Fibroblast of mammary gland (primary cell): ENCODE measurements at regions not wholly inside any gene's neighbourhood (a gene's known extent, or its start where the extent isn't known, plus 50 kb on each side); places are given as distances from the start of the nearest gene placed in this dataset.
A peak's percentile ranks its signal among the peaks of the same experiment; 100 is the strongest.

ENCODE experiments used
- DNase-seq: peaks from one replicate; pipeline ENCODE4 v3.0.0-alpha.2; 2010; ENCODE audit warnings: low read depth
- H3K4me3 ChIP-seq: 2 replicates; pipeline ENCODE4 v1.5.1; 2011; ENCODE audit warnings: low read depth, mild to moderate bottlenecking, low read length, moderate library complexity; ENCODE audit not compliant: control insufficient read depth
- CTCF ChIP-seq: conservative IDR thresholded peaks from 2 replicates; pipeline ENCODE4 v1.5.1; 2011; ENCODE audit warnings: low read depth, low read length, inconsistent platforms; ENCODE audit not compliant: control insufficient read depth, insufficient read depth

GRCh38 chr1:243939167-243939848 lies 89.3 kb upstream of the AKT3 start:
- no peak for TF ChIP-seq CTCF
- no peak overlapping the region for H3K4me3 ChIP-seq
- peak; percentile 51 for DNase-seq

- DNase-seq, result no peak
- no peak for TF ChIP-seq CTCF
- no peak overlapping the region for H3K4me3 ChIP-seq
Measured at GRCh38 chr1:243938208-243938607, 88.2 kb upstream of the AKT3 start.

GRCh38 chr1:243933495-243933894 lies 83.5 kb upstream of the AKT3 start:
- TF ChIP-seq CTCF, result no peak
- no peak overlapping the region for H3K4me3 ChIP-seq
- no peak for DNase-seq

GRCh38 chr1:243931957-243932356 lies 81.9 kb upstream of the AKT3 start:
- TF ChIP-seq CTCF, result no peak
- no peak for DNase-seq
- H3K4me3 ChIP-seq, result no peak overlapping the region

GRCh38 chr1:243930822-243931671 lies 81.0 kb upstream of the AKT3 start:
- no peak for TF ChIP-seq CTCF
- no peak overlapping the region for H3K4me3 ChIP-seq
- no peak for DNase-seq

GRCh38 chr1:243927381-243927780 lies 77.3 kb upstream of the AKT3 start:
- DNase-seq, result no peak
- no peak for TF ChIP-seq CTCF
- H3K4me3 ChIP-seq, result no peak overlapping the region

GRCh38 chr1:243926803-243927245 lies 76.8 kb upstream of the AKT3 start:
- no peak overlapping the region for H3K4me3 ChIP-seq
- TF ChIP-seq CTCF, result no peak
- peak; percentile 89 for DNase-seq
